GM13976 (cell line): ENCODE measurements at regions not wholly inside any gene's neighbourhood (a gene's known extent, or its start where the extent isn't known, plus 50 kb on each side); places are given as distances from the start of the nearest gene placed in this dataset.
"Not testable (repeated sequence)": the region's sequence is repeated elsewhere in the genome, so short reads cannot be mapped to it uniquely, and the experiment has no call there.

Experiments used
- DNase-seq: peaks from one replicate; pipeline ENCODE4 v3.0.0; 2012; ENCODE audit warnings: low spot score
- in situ Hi-C: fragments of 300-500 bp; cut with MboI; formaldehyde crosslinking; loops from one replicate; pipeline ENCODE4 v1.12.0; 2022; ENCODE audit warnings: low sequenced_read_pairs, mixed read lengths, inconsistent platforms; ENCODE audit not compliant: unreplicated experiment
- TF ChIP-seq, protein P1 (sequence below): IDR thresholded peaks from 2 replicates; pipeline ENCODE4 v1.5.1; 2012; ENCODE audit warnings: borderline replicate concordance, mild to moderate bottlenecking; ENCODE audit not compliant: insufficient read depth; ENCODE audit errors: extremely low read depth, missing control alignments, control extremely low read depth

DNA sequence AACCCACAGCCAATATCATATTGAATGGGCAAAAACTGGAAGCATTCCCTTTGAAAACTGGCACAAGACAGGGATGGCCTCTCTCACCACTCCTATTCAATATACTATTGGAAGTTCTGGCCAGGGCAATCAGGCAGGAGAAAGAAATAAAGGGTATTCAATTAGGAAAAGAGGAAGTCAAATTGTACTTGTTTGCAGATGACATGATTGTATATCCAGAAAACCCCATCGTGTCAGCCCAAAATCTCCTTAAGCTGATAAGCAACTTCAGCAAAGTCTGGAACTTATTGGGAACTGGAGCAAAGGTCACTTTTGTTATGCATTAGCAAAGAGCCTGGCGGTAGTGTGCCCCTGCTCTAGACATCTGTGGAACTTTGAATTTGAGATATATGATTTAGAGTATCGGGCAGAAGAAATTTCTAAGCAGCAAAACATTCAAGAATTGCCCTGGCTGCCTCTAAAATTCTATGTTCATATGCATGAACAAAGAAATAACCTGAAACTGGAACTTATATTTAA is 53.4 kb upstream of the PSMA1 start:
- DNase-seq, in situ Hi-C loops: not testable (repeated sequence)

DNA sequence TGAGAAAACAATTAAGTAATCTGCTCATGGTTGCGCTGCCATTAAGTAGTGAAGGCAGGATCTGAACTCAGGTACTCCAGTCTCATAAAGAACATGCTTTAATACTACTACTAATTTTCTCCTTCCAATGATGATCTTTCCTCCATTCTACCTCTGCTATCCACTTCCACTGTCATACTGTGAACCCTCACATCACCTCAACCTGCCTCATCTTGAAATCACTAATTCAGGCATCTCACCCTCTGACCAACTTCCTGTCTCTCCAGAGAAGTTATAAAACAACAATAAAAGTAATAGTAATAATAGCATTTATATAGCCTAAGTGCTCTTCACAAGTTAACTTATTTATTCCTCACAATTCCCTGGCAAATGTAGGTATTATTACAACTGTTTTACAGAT is 57.1 kb upstream of the PSMA1 start:
- in situ Hi-C loops: no loop called here
- TF ChIP-seq, protein P1, sequence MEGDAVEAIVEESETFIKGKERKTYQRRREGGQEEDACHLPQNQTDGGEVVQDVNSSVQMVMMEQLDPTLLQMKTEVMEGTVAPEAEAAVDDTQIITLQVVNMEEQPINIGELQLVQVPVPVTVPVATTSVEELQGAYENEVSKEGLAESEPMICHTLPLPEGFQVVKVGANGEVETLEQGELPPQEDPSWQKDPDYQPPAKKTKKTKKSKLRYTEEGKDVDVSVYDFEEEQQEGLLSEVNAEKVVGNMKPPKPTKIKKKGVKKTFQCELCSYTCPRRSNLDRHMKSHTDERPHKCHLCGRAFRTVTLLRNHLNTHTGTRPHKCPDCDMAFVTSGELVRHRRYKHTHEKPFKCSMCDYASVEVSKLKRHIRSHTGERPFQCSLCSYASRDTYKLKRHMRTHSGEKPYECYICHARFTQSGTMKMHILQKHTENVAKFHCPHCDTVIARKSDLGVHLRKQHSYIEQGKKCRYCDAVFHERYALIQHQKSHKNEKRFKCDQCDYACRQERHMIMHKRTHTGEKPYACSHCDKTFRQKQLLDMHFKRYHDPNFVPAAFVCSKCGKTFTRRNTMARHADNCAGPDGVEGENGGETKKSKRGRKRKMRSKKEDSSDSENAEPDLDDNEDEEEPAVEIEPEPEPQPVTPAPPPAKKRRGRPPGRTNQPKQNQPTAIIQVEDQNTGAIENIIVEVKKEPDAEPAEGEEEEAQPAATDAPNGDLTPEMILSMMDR: no peak
- no peak for DNase-seq

DNA sequence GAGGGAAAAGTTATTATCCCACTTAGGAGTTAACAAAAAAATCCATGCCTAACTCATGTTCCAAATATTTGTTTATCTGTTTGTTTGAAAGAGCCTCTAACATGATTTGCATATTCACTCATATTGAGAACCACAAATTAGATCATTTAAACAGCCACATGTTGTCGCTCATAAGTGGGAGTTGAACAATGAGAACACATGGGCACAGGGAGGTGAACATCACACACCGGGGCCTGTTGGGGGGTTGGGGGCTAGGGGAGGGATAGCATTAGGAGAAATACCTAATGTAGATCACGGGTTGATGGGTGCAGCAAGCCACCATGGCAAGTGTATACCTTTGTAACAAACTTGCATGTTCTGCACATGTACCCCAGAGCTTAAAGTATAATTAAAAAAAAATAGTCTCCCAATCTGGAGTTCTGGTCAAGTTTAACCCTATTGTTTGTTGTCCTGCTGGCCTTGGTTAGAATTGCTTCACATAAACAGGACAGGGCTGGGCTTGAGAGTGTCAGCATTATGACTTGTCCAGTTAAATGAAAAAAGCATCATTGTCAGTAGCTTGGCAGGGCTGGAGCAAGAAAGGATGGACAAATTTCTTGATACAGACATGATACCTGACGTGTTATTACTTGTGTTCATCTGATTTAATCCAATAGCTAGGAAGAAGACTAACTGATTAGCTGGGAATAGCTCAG is 57.8 kb upstream of the PSMA1 start:
- in situ Hi-C loops: no loop called here
- TF ChIP-seq, protein P1: no peak
- DNase-seq: no peak

DNA sequence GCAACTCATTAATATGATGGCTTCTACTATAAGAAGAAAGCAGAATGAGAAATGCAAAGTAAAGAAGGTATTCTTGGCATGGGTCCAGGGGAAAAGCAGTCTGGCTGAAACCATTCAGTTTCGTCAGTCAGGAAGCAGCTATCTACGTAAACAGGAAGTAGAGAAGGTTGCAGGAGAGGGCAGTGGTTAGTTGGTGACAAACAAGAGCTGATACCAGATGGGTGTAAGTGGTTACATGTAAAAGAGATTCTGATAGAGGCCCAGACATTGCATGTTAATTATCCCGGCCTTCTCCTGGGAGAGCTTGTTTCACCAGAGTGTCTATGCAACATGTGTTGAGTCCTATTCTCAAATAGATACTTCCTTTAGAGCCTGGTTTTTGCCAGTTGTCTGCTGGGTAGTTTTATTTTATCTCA is 58.4 kb upstream of the PSMA1 start:
- in situ Hi-C loops: no loop called here
- TF ChIP-seq, protein P1: no peak
- peak; percentile 35 for DNase-seq

DNA sequence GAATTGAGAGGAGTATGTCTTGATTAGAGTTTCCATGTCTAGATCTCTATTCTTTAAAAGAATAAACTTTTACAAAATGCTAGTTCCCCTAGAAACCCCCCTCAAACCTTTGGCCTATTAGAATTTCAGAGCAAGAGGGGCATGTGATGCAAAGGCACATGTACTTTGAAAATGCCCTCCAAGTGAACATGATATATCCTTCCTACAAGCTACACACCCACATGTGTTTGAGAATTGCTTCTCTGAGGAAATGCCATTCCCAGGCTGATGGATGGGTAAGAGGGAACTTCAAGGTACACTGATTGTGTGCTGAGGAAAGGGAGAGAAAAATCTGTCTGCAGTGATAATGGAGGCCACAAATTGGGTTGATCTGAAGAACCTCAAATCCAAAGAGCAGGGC is 59.5 kb upstream of the PSMA1 start:
- in situ Hi-C loops: no loop called here
- TF ChIP-seq, protein P1: no peak
- no peak for DNase-seq

DNA sequence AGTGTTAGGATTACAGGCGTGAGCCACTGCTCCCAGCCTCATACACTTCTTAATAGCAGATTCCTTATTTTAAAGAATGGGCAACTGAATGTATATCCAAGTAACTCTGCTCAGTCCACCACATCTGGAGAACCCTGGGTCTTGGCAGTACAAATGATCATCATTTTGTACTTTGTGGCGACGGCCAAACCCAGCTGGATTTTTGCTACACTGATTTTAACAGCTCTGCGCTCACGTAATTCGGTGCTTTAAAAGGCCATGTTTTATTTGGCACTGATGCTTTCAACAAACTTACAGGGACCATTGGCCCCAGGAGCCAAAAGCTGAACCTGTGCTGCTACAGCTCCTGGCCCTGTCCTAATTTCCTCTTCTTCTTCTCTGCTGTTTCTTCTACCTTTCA is 60.8 kb upstream of the PDE3B start:
- DNase-seq: no peak
- in situ Hi-C loops: no loop called here
- TF ChIP-seq, protein P1: no peak

DNA sequence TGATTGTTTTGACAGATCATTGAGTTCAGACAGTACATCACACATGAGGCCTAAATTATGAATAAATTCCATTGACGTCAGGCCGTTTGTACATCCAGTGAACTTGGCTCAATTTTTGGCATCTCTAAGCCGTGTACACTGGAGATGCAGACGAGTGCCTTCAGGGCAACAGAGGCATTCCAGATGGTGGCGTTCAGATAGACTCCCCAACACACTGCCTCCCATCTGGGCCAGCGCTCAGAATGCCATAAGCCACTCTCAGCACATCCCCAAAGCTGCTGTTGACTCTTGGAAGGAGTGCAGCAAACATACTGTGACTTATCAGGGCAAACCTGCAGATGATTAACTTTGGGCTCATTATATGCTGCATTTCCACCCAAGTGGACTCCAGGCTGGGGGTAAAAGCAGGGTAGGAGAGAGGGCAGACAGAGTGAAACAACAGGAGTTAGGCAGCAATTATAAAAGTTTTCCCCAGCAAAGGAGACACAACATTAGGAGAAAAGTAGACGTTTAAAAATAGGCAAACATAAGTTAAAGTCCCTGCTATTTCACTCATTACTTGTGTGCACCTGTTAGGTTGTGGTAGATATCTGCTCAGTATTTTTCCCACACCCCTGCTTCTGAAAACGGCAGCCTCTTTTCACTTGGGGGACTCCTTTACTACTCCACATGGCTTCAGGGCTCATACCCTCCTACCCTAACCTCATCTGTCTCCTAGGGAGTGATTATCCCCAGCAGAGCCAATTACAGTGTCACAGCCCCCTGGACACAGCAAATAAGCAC is 60.2 kb upstream of the PDE3B start:
- in situ Hi-C loops: no loop called here
- no peak for DNase-seq
- TF ChIP-seq, protein P1: no peak
